Activated CD4-positive, alpha-beta T cell treated with anti-CD3 and anti-CD28 coated beads, Interleukin-2, amount 10 ng/mL, durations not matched to agents 24 days and 14 days (primary cell): ENCODE measurements at regions not wholly inside any gene's neighbourhood (a gene's known extent, or its start where the extent isn't known, plus 50 kb on each side); places are given as distances from the start of the nearest gene placed in this dataset.
"Not testable (repeated sequence)": the region's sequence is repeated elsewhere in the genome, so short reads cannot be mapped to it uniquely, and the experiment has no call there.

ENCODE experiments used
- DNase-seq: peaks from one replicate; pipeline ENCODE4 v3.0.0; 2022
- H3K27ac Mint-ChIP-seq: one replicate; pipeline ENCODE4 v1.8.0; 2022; ENCODE audit warnings: mild to moderate bottlenecking, mixed read lengths
- H3K27me3 Mint-ChIP-seq: one replicate; pipeline ENCODE4 v1.8.0; 2022; ENCODE audit warnings: mixed read lengths
- H3K36me3 Mint-ChIP-seq: one replicate; pipeline ENCODE4 v1.8.0; 2022; ENCODE audit warnings: low read depth, mild to moderate bottlenecking, mixed read lengths
- H3K4me1 Mint-ChIP-seq: one replicate; pipeline ENCODE4 v1.8.0; 2021; ENCODE audit warnings: mixed read lengths
- H3K4me3 Mint-ChIP-seq: one replicate; pipeline ENCODE4 v1.8.0; 2022; ENCODE audit warnings: mild to moderate bottlenecking, moderate library complexity, mixed read lengths
- H3K9me3 Mint-ChIP-seq: one replicate; pipeline ENCODE4 v1.8.0; 2021; ENCODE audit warnings: mixed read lengths
- intact Hi-C: fragments of 100-400 bp; cut with micrococcal nuclease; formaldehyde crosslinking; loops from one replicate; pipeline ENCODE4 v1.15.1; 2023

- Mint-ChIP-seq H3K27ac (no peak overlapping the region), H3K36me3 (no peaks in the 10 kb centered on the region), H3K4me3 (no peak overlapping the region), H3K4me1 (no peaks in the 10 kb centered on the region), H3K27me3 (no peaks in the 10 kb centered on the region), H3K9me3 (no peaks in the 10 kb centered on the region)
- DNase-seq = no peak
- intact Hi-C loops = no loop called here
Observed at GRCh38 chr2:125979886-125980285, 676.1 kb upstream of the GYPC start.

GRCh38 chr2:125983364-125983763 is 672.6 kb upstream of the GYPC start:
- H3K4me3 Mint-ChIP-seq = no peak overlapping the region
- no peaks in the 10 kb centered on the region for H3K36me3 Mint-ChIP-seq

GRCh38 chr2:126029316-126029715 is 626.6 kb upstream of the GYPC start:
- no peaks in the 10 kb centered on the region for H3K4me1 Mint-ChIP-seq

More at GRCh38 chr2:125983364-125983763, 672.6 kb upstream of the GYPC start:
- Mint-ChIP-seq H3K27me3 (no peaks in the 10 kb centered on the region), H3K9me3 (no peaks in the 10 kb centered on the region), H3K27ac (no peak overlapping the region), H3K4me1 (no peaks in the 10 kb centered on the region)
- no peak for DNase-seq
- intact Hi-C loops = no loop called here

GRCh38 chr2:126038861-126039260 is 617.1 kb upstream of the GYPC start:
- Mint-ChIP-seq H3K27ac (no peak overlapping the region), H3K27me3 (no peaks in the 10 kb centered on the region), H3K4me1 (no peaks in the 10 kb centered on the region), H3K9me3 (no peaks in the 10 kb centered on the region), H3K36me3 (no peaks in the 10 kb centered on the region), H3K4me3 (no peak overlapping the region)
- no peak for DNase-seq
- intact Hi-C loops = no loop called here

More at GRCh38 chr2:126029316-126029715, 626.6 kb upstream of the GYPC start:
- no peaks in the 10 kb centered on the region for H3K27me3 Mint-ChIP-seq
- no peak overlapping the region for H3K27ac Mint-ChIP-seq
- DNase-seq = no peak
- no peak overlapping the region for H3K4me3 Mint-ChIP-seq
- no peaks in the 10 kb centered on the region for H3K9me3 Mint-ChIP-seq
- H3K36me3 Mint-ChIP-seq = no peaks in the 10 kb centered on the region
- intact Hi-C loops = no loop called here

- Mint-ChIP-seq H3K4me1 (no peaks in the 10 kb centered on the region), H3K27ac (no peak overlapping the region), H3K36me3 (no peaks in the 10 kb centered on the region), H3K9me3 (no peaks in the 10 kb centered on the region), H3K4me3 (no peak overlapping the region), H3K27me3 (no peaks in the 10 kb centered on the region)
- no peak for DNase-seq
- intact Hi-C loops = no loop called here
Observed at GRCh38 chr2:126041391-126042047, 614.4 kb upstream of the GYPC start.

GRCh38 chr2:126042089-126042488 is 613.9 kb upstream of the GYPC start:
- H3K4me3 Mint-ChIP-seq = no peak overlapping the region
- H3K27ac Mint-ChIP-seq = no peak overlapping the region
- H3K27me3 Mint-ChIP-seq = no peaks in the 10 kb centered on the region
- intact Hi-C loops = no loop called here
- H3K9me3 Mint-ChIP-seq = no peaks in the 10 kb centered on the region
- no peaks in the 10 kb centered on the region for H3K4me1 Mint-ChIP-seq
- DNase-seq = no peak
- H3K36me3 Mint-ChIP-seq = no peaks in the 10 kb centered on the region

- H3K4me3 Mint-ChIP-seq = no peak overlapping the region
- DNase-seq = no peak
- H3K9me3 Mint-ChIP-seq = no peaks in the 10 kb centered on the region
- H3K27me3 Mint-ChIP-seq = no peaks in the 10 kb centered on the region
- H3K36me3 Mint-ChIP-seq = no peaks in the 10 kb centered on the region
- no peaks in the 10 kb centered on the region for H3K4me1 Mint-ChIP-seq
- intact Hi-C loops = no loop called here
- H3K27ac Mint-ChIP-seq = no peak overlapping the region
Observed at GRCh38 chr2:126048719-126049118, 607.2 kb upstream of the GYPC start.

GRCh38 chr2:126049461-126049860 is 606.5 kb upstream of the GYPC start:
- intact Hi-C loops = no loop called here
- no peaks in the 10 kb centered on the region for H3K4me1 Mint-ChIP-seq
- H3K36me3 Mint-ChIP-seq = no peaks in the 10 kb centered on the region
- no peak for DNase-seq
- H3K9me3 Mint-ChIP-seq = no peaks in the 10 kb centered on the region
- H3K4me3 Mint-ChIP-seq = no peak overlapping the region
- no peaks in the 10 kb centered on the region for H3K27me3 Mint-ChIP-seq
- H3K27ac Mint-ChIP-seq = no peak overlapping the region

GRCh38 chr2:126050991-126051736 is 604.8 kb upstream of the GYPC start:
- H3K27me3 Mint-ChIP-seq = no peaks in the 10 kb centered on the region

GRCh38 chr2:126051737-126052240 is 604.2 kb upstream of the GYPC start:
- H3K4me1 Mint-ChIP-seq, H3K27me3 Mint-ChIP-seq, H3K36me3 Mint-ChIP-seq, DNase-seq, H3K27ac Mint-ChIP-seq, H3K9me3 Mint-ChIP-seq, H3K4me3 Mint-ChIP-seq, intact Hi-C loops: not testable (repeated sequence)

More at GRCh38 chr2:126050991-126051736, 604.8 kb upstream of the GYPC start:
- no peak for DNase-seq
- H3K9me3 Mint-ChIP-seq = no peaks in the 10 kb centered on the region
- H3K4me3 Mint-ChIP-seq = no peak overlapping the region
- H3K36me3 Mint-ChIP-seq = no peaks in the 10 kb centered on the region
- no peak overlapping the region for H3K27ac Mint-ChIP-seq
- no peaks in the 10 kb centered on the region for H3K4me1 Mint-ChIP-seq
- intact Hi-C loops = no loop called here

GRCh38 chr2:126059379-126059778 is 596.6 kb upstream of the GYPC start:
- intact Hi-C loops = no loop called here
- no peak for DNase-seq
- H3K27me3 Mint-ChIP-seq = no peaks in the 10 kb centered on the region
- H3K27ac Mint-ChIP-seq = no peak overlapping the region
- no peaks in the 10 kb centered on the region for H3K4me1 Mint-ChIP-seq
- no peak overlapping the region for H3K4me3 Mint-ChIP-seq
- peaks cover 9% of the 10 kb centered on the region for H3K9me3 Mint-ChIP-seq
- H3K36me3 Mint-ChIP-seq = no peaks in the 10 kb centered on the region

- intact Hi-C loops = no loop called here
- Mint-ChIP-seq H3K4me1 (no peaks in the 10 kb centered on the region), H3K4me3 (no peak overlapping the region), H3K36me3 (no peaks in the 10 kb centered on the region), H3K27me3 (no peaks in the 10 kb centered on the region), H3K27ac (no peak overlapping the region), H3K9me3 (no peaks in the 10 kb centered on the region)
- DNase-seq = no peak
Observed at GRCh38 chr2:126085011-126085795, 570.8 kb upstream of the GYPC start.

- DNase-seq = no peak
- Mint-ChIP-seq H3K4me3 (no peak overlapping the region), H3K27ac (no peak overlapping the region), H3K36me3 (no peaks in the 10 kb centered on the region), H3K4me1 (no peaks in the 10 kb centered on the region), H3K9me3 (no peaks in the 10 kb centered on the region), H3K27me3 (no peaks in the 10 kb centered on the region)
- intact Hi-C loops = no loop called here
Observed at GRCh38 chr2:126100962-126101361, 555.0 kb upstream of the GYPC start.

- H3K9me3 Mint-ChIP-seq = no peaks in the 10 kb centered on the region
- H3K4me1 Mint-ChIP-seq = no peaks in the 10 kb centered on the region
- no peak overlapping the region for H3K4me3 Mint-ChIP-seq
- DNase-seq = no peak
- no peaks in the 10 kb centered on the region for H3K36me3 Mint-ChIP-seq
- intact Hi-C loops = no loop called here
- no peak overlapping the region for H3K27ac Mint-ChIP-seq
- H3K27me3 Mint-ChIP-seq = no peaks in the 10 kb centered on the region
Observed at GRCh38 chr2:126106006-126106405, 550.0 kb upstream of the GYPC start.
